ENCODE measurements at regions not wholly inside any gene's neighbourhood (a gene's known extent, or its start where the extent isn't known, plus 50 kb on each side); places are given as distances from the start of the nearest gene placed in this dataset.

GRCh38 chrX:9234315-9234714 lies 200.4 kb upstream of the FAM9B start:
- Histone ChIP-seq H3K9me3 (ENCODE audit: control insufficient read depth, insufficient read depth, low read depth, low read length) (no peaks in the 10 kb centered on the region), H3K36me3 (ENCODE audit: control insufficient read depth, insufficient read depth, low read length) (no peaks in the 10 kb centered on the region), H3K4me1 (ENCODE audit: control insufficient read depth, insufficient read depth, low read length) (no peaks in the 10 kb centered on the region), H3K27ac (ENCODE audit: low read depth, low read length) (no peak overlapping the region), H3K27me3 (ENCODE audit: control insufficient read depth, insufficient read depth, low read length) (no peaks in the 10 kb centered on the region), H3K4me3 (ENCODE audit: low read depth, low read length) (no peak overlapping the region), H3K9ac (ENCODE audit: low read length) (no peak overlapping the region)

- Histone ChIP-seq H3K4me1 (ENCODE audit: control insufficient read depth, insufficient read depth, low read length) (no peaks in the 10 kb centered on the region), H3K9ac (ENCODE audit: low read length) (no peak overlapping the region), H3K9me3 (ENCODE audit: control insufficient read depth, insufficient read depth, low read depth, low read length) (no peaks in the 10 kb centered on the region), H3K27ac (ENCODE audit: low read depth, low read length) (no peak overlapping the region), H3K4me3 (ENCODE audit: low read depth, low read length) (no peak overlapping the region), H3K36me3 (ENCODE audit: control insufficient read depth, insufficient read depth, low read length) (no peaks in the 10 kb centered on the region), H3K27me3 (ENCODE audit: control insufficient read depth, insufficient read depth, low read length) (no peaks in the 10 kb centered on the region; the same call in 1 of the 2 replicates)
Measured at GRCh38 chrX:9235722-9236121, 201.8 kb upstream of the FAM9B start.

GRCh38 chrX:9240956-9241355 lies 207.0 kb upstream of the FAM9B start:
- no peaks in the 10 kb centered on the region; the same call in 1 of the 2 replicates for H3K27me3 ChIP-seq (ENCODE audit: control insufficient read depth, insufficient read depth, low read length)
- no peaks in the 10 kb centered on the region for H3K9me3 ChIP-seq (ENCODE audit: control insufficient read depth, insufficient read depth, low read depth, low read length)
- H3K27ac ChIP-seq (ENCODE audit: low read depth, low read length): no peak overlapping the region
- H3K36me3 ChIP-seq (ENCODE audit: control insufficient read depth, insufficient read depth, low read length): no peaks in the 10 kb centered on the region
- H3K4me3 ChIP-seq (ENCODE audit: low read depth, low read length): no peak overlapping the region
- H3K4me1 ChIP-seq (ENCODE audit: control insufficient read depth, insufficient read depth, low read length): no peaks in the 10 kb centered on the region; the same call in 1 of the 2 replicates
- H3K9ac ChIP-seq (ENCODE audit: low read length): no peak overlapping the region

GRCh38 chrX:9241427-9241826 lies 207.5 kb upstream of the FAM9B start:
- H3K9me3 ChIP-seq (ENCODE audit: control insufficient read depth, insufficient read depth, low read depth, low read length): no peaks in the 10 kb centered on the region
- no peaks in the 10 kb centered on the region; the same call in 1 of the 2 replicates for H3K27me3 ChIP-seq (ENCODE audit: control insufficient read depth, insufficient read depth, low read length)
- H3K4me1 ChIP-seq (ENCODE audit: control insufficient read depth, insufficient read depth, low read length): no peaks in the 10 kb centered on the region; the same call in 1 of the 2 replicates
- no peak overlapping the region for H3K4me3 ChIP-seq (ENCODE audit: low read depth, low read length)
- H3K9ac ChIP-seq (ENCODE audit: low read length): no peak overlapping the region
- no peak overlapping the region for H3K27ac ChIP-seq (ENCODE audit: low read depth, low read length)
- H3K36me3 ChIP-seq (ENCODE audit: control insufficient read depth, insufficient read depth, low read length): no peaks in the 10 kb centered on the region

GRCh38 chrX:9249051-9249846 lies 215.3 kb upstream of the FAM9B start:
- H3K27me3 ChIP-seq (ENCODE audit: control insufficient read depth, insufficient read depth, low read length): no peaks in the 10 kb centered on the region
- H3K4me3 ChIP-seq (ENCODE audit: low read depth, low read length): no peak overlapping the region
- H3K9ac ChIP-seq (ENCODE audit: low read length): no peak overlapping the region
- peaks cover 28% of the 10 kb centered on the region for H3K9me3 ChIP-seq (ENCODE audit: control insufficient read depth, insufficient read depth, low read depth, low read length)
- peaks cover 19% of the 10 kb centered on the region for H3K4me1 ChIP-seq (ENCODE audit: control insufficient read depth, insufficient read depth, low read length)
- H3K27ac ChIP-seq (ENCODE audit: low read depth, low read length): no peak overlapping the region
- H3K36me3 ChIP-seq (ENCODE audit: control insufficient read depth, insufficient read depth, low read length): no peaks in the 10 kb centered on the region

GRCh38 chrX:9252182-9252581 lies 212.7 kb upstream of the TBL1X start:
- H3K9me3 ChIP-seq (ENCODE audit: control insufficient read depth, insufficient read depth, low read depth, low read length): peaks cover 34% of the 10 kb centered on the region
- H3K4me3 ChIP-seq (ENCODE audit: low read depth, low read length): no peak overlapping the region
- no peaks in the 10 kb centered on the region for H3K27me3 ChIP-seq (ENCODE audit: control insufficient read depth, insufficient read depth, low read length)
- peak overlapping the region; percentile 74; the same call in 1 of the 2 replicates for H3K27ac ChIP-seq (ENCODE audit: low read depth, low read length)
- no peak overlapping the region for H3K9ac ChIP-seq (ENCODE audit: low read length)
- H3K36me3 ChIP-seq (ENCODE audit: control insufficient read depth, insufficient read depth, low read length): no peaks in the 10 kb centered on the region
- H3K4me1 ChIP-seq (ENCODE audit: control insufficient read depth, insufficient read depth, low read length): peaks cover 19% of the 10 kb centered on the region

GRCh38 chrX:9253211-9253610 lies 211.6 kb upstream of the TBL1X start:
- Histone ChIP-seq H3K9me3 (ENCODE audit: control insufficient read depth, insufficient read depth, low read depth, low read length) (peaks cover 29% of the 10 kb centered on the region), H3K9ac (ENCODE audit: low read length) (no peak overlapping the region), H3K27ac (ENCODE audit: low read depth, low read length) (no peak overlapping the region), H3K4me1 (ENCODE audit: control insufficient read depth, insufficient read depth, low read length) (peaks cover 19% of the 10 kb centered on the region), H3K4me3 (ENCODE audit: low read depth, low read length) (no peak overlapping the region), H3K27me3 (ENCODE audit: control insufficient read depth, insufficient read depth, low read length) (no peaks in the 10 kb centered on the region), H3K36me3 (ENCODE audit: control insufficient read depth, insufficient read depth, low read length) (no peaks in the 10 kb centered on the region)

GRCh38 chrX:9257718-9258420 lies 207.0 kb upstream of the TBL1X start:
- Histone ChIP-seq H3K27me3 (ENCODE audit: control insufficient read depth, insufficient read depth, low read length) (no peaks in the 10 kb centered on the region), H3K36me3 (ENCODE audit: control insufficient read depth, insufficient read depth, low read length) (no peaks in the 10 kb centered on the region), H3K4me3 (ENCODE audit: low read depth, low read length) (no peak overlapping the region), H3K4me1 (ENCODE audit: control insufficient read depth, insufficient read depth, low read length) (no peaks in the 10 kb centered on the region), H3K9me3 (ENCODE audit: control insufficient read depth, insufficient read depth, low read depth, low read length) (peaks cover 14% of the 10 kb centered on the region), H3K9ac (ENCODE audit: low read length) (no peak overlapping the region), H3K27ac (ENCODE audit: low read depth, low read length) (no peak overlapping the region)

- Histone ChIP-seq H3K27ac (ENCODE audit: low read depth, low read length) (no peak overlapping the region), H3K36me3 (ENCODE audit: control insufficient read depth, insufficient read depth, low read length) (no peaks in the 10 kb centered on the region), H3K4me3 (ENCODE audit: low read depth, low read length) (no peak overlapping the region), H3K4me1 (ENCODE audit: control insufficient read depth, insufficient read depth, low read length) (no peaks in the 10 kb centered on the region), H3K9ac (ENCODE audit: low read length) (no peak overlapping the region), H3K9me3 (ENCODE audit: control insufficient read depth, insufficient read depth, low read depth, low read length) (peaks cover 14% of the 10 kb centered on the region), H3K27me3 (ENCODE audit: control insufficient read depth, insufficient read depth, low read length) (no peaks in the 10 kb centered on the region)
Measured at GRCh38 chrX:9258421-9259104, 206.3 kb upstream of the TBL1X start.

- H3K27ac ChIP-seq (ENCODE audit: low read depth, low read length): no peak overlapping the region
- H3K36me3 ChIP-seq (ENCODE audit: control insufficient read depth, insufficient read depth, low read length): no peaks in the 10 kb centered on the region
- no peaks in the 10 kb centered on the region for H3K27me3 ChIP-seq (ENCODE audit: control insufficient read depth, insufficient read depth, low read length)
- H3K4me1 ChIP-seq (ENCODE audit: control insufficient read depth, insufficient read depth, low read length): no peaks in the 10 kb centered on the region
- H3K9ac ChIP-seq (ENCODE audit: low read length): no peak overlapping the region
- H3K4me3 ChIP-seq (ENCODE audit: low read depth, low read length): no peak overlapping the region
- H3K9me3 ChIP-seq (ENCODE audit: control insufficient read depth, insufficient read depth, low read depth, low read length): peaks cover 6% of the 10 kb centered on the region
Measured at GRCh38 chrX:9260603-9261002, 204.3 kb upstream of the TBL1X start.

GRCh38 chrX:9267415-9267814 lies 197.4 kb upstream of the TBL1X start:
- no peak overlapping the region for H3K4me3 ChIP-seq (ENCODE audit: low read depth, low read length)
- H3K9ac ChIP-seq (ENCODE audit: low read length): no peak overlapping the region
- no peaks in the 10 kb centered on the region for H3K9me3 ChIP-seq (ENCODE audit: control insufficient read depth, insufficient read depth, low read depth, low read length)
- no peak overlapping the region for H3K27ac ChIP-seq (ENCODE audit: low read depth, low read length)
- H3K36me3 ChIP-seq (ENCODE audit: control insufficient read depth, insufficient read depth, low read length): no peaks in the 10 kb centered on the region
- no peaks in the 10 kb centered on the region; the same call in 1 of the 2 replicates for H3K27me3 ChIP-seq (ENCODE audit: control insufficient read depth, insufficient read depth, low read length)
- no peaks in the 10 kb centered on the region for H3K4me1 ChIP-seq (ENCODE audit: control insufficient read depth, insufficient read depth, low read length)

Data from HUES6 (cell line).